BE2C (cell line): ENCODE measurements at regions not wholly inside any gene's neighbourhood (a gene's known extent, or its start where the extent isn't known, plus 50 kb on each side); places are given as distances from the start of the nearest gene placed in this dataset.
A peak's percentile ranks its signal among the peaks of the same experiment; 100 is the strongest.

ENCODE experiments used
- DNase-seq: peaks from one replicate; pipeline ENCODE4 v3.0.0-alpha.2; 2020
- H3K27me3 ChIP-seq: fragments of 250-450 bp; sonication (Bioruptor Pico); 2 replicates; pipeline ENCODE4 v1.5.1; 2020; ENCODE audit warnings: mild to moderate bottlenecking
- H3K36me3 ChIP-seq: fragments of 250-450 bp; sonication (Bioruptor Pico); 2 replicates; pipeline ENCODE4 v1.5.1; 2020; ENCODE audit warnings: mild to moderate bottlenecking
- H3K4me1 ChIP-seq: fragments of 250-450 bp; sonication (Bioruptor Pico); 2 replicates; pipeline ENCODE4 v1.5.1; 2020
- H3K4me3 ChIP-seq: 2 replicates; pipeline ENCODE4 v1.5.1; 2011; ENCODE audit warnings: low read depth, low read length
- H3K9me3 ChIP-seq: fragments of 250-450 bp; sonication (Bioruptor Pico); 2 replicates; pipeline ENCODE4 v1.5.1; 2020
- CTCF ChIP-seq: IDR thresholded peaks from 2 replicates; pipeline ENCODE4 v1.5.1; 2012; ENCODE audit warnings: mild to moderate bottlenecking, low read depth, low read length

GRCh38 chr13:86429756-86430155 lies 630.5 kb upstream of the SLITRK6 start:
- no peak for TF ChIP-seq CTCF
- no peak overlapping the region for H3K4me3 ChIP-seq
- H3K4me1 ChIP-seq: no peaks in the 10 kb centered on the region
- no peaks in the 10 kb centered on the region for H3K9me3 ChIP-seq
- no peaks in the 10 kb centered on the region for H3K27me3 ChIP-seq
- DNase-seq: no peak
- H3K36me3 ChIP-seq: no peaks in the 10 kb centered on the region

DNA sequence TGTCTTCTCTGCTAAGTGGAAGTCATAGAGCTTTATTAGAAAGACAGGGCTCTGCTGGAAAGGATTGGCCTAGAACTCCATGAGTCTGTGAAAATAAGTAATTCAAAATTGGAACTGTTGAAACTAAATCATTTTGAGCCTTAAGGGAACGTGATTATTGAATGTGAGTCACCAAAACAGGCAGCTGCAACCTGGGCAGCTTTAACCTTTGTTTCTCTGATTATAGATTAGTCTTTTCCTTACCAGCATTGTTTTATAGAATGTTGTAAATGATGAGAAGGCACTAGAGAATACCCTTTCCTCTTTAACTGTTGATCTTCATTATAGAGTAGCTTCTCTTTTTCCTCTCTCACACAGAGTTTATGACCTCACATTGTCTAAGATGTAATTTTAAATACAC lies 638.8 kb upstream of the SLITRK6 start:
- no peaks in the 10 kb centered on the region for H3K9me3 ChIP-seq
- no peaks in the 10 kb centered on the region for H3K36me3 ChIP-seq
- H3K4me1 ChIP-seq: no peaks in the 10 kb centered on the region
- no peaks in the 10 kb centered on the region for H3K27me3 ChIP-seq
- no peak for TF ChIP-seq CTCF
- H3K4me3 ChIP-seq: no peak overlapping the region
- DNase-seq: no peak

- H3K9me3 ChIP-seq: no peaks in the 10 kb centered on the region
- no peak overlapping the region for H3K4me3 ChIP-seq
- no peak for TF ChIP-seq CTCF
- no peaks in the 10 kb centered on the region for H3K27me3 ChIP-seq
- H3K36me3 ChIP-seq: no peaks in the 10 kb centered on the region
- no peak for DNase-seq
- H3K4me1 ChIP-seq: no peaks in the 10 kb centered on the region
These were observed 646.0 kb upstream of the SLITRK6 start for GRCh38 chr13:86445206-86445605.

GRCh38 chr13:86445672-86446071 lies 646.5 kb upstream of the SLITRK6 start:
- H3K4me3 ChIP-seq: no peak overlapping the region
- TF ChIP-seq CTCF: no peak
- H3K9me3 ChIP-seq: no peaks in the 10 kb centered on the region
- DNase-seq: no peak
- no peaks in the 10 kb centered on the region for H3K36me3 ChIP-seq
- H3K27me3 ChIP-seq: no peaks in the 10 kb centered on the region
- H3K4me1 ChIP-seq: no peaks in the 10 kb centered on the region

DNA sequence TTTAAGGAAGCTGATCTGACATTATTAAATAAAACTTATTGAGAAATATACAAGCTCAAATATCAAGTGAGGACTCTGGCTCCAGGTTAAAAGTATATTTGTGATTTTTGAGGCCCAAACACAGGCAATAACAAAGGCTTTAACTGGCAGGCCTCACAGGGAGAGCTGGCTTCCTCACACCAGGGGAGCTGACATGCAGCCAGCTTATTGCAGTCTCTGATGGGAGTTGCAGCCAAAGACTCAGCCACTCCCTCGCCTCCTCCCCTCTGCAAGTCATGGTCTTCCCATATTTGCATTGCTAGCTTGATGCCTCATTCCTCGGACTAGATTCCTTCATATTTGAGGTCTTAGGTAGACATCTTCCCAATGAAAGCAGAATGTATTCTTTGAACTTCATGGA lies 647.1 kb upstream of the SLITRK6 start:
- no peaks in the 10 kb centered on the region for H3K4me1 ChIP-seq
- no peak overlapping the region for H3K4me3 ChIP-seq
- DNase-seq: no peak
- no peaks in the 10 kb centered on the region for H3K36me3 ChIP-seq
- no peak for TF ChIP-seq CTCF
- H3K9me3 ChIP-seq: no peaks in the 10 kb centered on the region
- H3K27me3 ChIP-seq: no peaks in the 10 kb centered on the region

DNA sequence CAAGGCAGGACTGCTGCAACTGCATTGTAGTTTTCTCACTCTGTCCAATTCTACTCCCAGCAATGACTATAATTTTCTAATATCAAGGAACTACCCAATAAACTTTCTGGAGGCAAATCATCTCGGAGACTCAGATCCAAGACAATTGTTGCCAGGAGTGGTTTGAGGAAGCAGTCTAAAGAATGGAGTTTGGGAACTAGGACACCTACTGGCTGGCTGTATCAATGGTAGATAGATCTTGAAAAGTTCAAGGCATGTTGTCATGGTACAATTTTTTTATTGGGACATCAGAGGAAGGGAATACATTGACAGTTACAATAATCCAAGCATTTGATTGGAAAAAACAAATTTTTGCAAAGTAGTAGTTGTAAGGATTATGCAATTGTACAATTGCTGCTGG lies 648.3 kb upstream of the SLITRK6 start:
- H3K36me3 ChIP-seq: no peaks in the 10 kb centered on the region
- H3K4me3 ChIP-seq: no peak overlapping the region
- H3K4me1 ChIP-seq: no peaks in the 10 kb centered on the region
- H3K27me3 ChIP-seq: no peaks in the 10 kb centered on the region
- no peaks in the 10 kb centered on the region for H3K9me3 ChIP-seq
- TF ChIP-seq CTCF: peak; percentile 10; the same call in 1 of the 2 replicates
- no peak for DNase-seq
